ENCODE measurements at regions not wholly inside any gene's neighbourhood (a gene's known extent, or its start where the extent isn't known, plus 50 kb on each side); places are given as distances from the start of the nearest gene placed in this dataset.

DNA sequence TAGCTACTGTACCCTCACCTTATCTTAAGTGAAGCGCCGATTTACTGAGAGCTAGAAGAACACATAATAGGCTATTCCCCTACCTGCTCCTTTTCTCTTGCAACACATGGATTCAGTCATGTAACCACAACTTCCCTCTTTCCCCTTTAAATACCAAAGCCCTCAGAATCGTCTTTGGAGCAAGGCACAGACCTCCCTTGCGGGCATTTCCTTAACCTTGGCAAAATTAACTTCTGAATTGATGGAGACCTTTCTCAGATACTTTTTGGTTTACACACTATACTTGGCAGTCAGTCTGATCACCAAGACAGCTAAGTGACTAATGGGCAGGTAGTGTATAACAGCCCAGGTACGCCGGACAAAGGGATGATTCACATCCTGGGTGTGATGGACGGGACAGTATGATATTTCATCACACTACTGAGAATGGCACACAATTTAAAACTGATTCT lies 72.7 kb upstream of the SEC61G start:
- TF ChIP-seq, protein P1, sequence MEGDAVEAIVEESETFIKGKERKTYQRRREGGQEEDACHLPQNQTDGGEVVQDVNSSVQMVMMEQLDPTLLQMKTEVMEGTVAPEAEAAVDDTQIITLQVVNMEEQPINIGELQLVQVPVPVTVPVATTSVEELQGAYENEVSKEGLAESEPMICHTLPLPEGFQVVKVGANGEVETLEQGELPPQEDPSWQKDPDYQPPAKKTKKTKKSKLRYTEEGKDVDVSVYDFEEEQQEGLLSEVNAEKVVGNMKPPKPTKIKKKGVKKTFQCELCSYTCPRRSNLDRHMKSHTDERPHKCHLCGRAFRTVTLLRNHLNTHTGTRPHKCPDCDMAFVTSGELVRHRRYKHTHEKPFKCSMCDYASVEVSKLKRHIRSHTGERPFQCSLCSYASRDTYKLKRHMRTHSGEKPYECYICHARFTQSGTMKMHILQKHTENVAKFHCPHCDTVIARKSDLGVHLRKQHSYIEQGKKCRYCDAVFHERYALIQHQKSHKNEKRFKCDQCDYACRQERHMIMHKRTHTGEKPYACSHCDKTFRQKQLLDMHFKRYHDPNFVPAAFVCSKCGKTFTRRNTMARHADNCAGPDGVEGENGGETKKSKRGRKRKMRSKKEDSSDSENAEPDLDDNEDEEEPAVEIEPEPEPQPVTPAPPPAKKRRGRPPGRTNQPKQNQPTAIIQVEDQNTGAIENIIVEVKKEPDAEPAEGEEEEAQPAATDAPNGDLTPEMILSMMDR (IDR thresholded peaks at IDR 0.05; ENCODE audit: extremely low read depth, insufficient read depth, missing control alignments) = no peak
- in situ Hi-C loops (cut with MboI; ENCODE audit: low pct_unique_long_range_greater_than_20kb, low sequenced_read_pairs, unreplicated experiment) = no loop called here
- DNase-seq (ENCODE audit: low spot score) = no peak

DNA sequence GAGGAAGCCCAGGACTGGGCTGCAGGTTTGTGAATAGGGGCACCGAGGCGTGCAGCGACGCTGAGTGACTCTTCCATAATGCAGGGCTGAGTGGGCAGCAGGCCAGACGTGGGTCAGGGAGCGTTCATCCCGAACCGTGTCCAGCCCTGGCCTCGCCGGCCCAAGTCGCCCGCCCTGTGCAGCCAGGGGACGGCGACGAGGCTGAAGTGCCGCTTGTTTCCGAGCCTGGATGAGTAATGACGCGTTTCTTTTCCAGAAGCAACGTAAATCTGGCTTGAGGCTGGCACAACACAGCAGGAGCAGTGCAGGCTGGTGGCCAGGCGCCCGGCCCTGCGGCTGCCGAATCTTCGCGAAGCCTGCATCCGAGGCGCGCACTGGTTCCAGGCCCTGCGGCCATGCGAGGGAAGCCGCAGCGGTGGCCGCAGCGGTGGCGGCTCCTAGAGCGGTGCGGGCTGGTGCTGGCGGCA lies 74.0 kb upstream of the SEC61G start:
- in situ Hi-C loops (cut with MboI; ENCODE audit: low pct_unique_long_range_greater_than_20kb, low sequenced_read_pairs, unreplicated experiment) = no loop called here
- DNase-seq (ENCODE audit: low spot score) = no peak
- TF ChIP-seq, protein P1 (IDR thresholded peaks at IDR 0.05; ENCODE audit: extremely low read depth, insufficient read depth, missing control alignments) = no peak

DNA sequence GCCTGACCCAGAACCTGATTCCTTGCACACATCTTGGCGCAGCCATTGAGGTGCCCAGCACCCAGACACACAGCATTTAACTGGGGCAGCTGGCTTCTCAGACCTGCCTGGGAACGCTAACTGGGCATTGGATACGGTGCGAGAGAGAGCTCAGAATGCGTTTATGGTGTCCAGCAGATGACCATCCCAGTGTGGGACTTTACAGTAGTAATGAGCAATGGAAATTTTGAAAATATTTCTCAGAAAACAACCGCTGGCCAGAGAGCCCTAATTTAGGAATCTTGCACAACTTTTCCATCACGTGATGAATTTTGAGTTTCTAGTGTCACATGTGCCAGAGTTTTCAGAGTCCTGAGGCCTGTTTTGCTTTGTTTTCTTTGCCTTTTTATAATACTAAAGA lies 78.2 kb upstream of the SEC61G start:
- in situ Hi-C loops (cut with MboI; ENCODE audit: low pct_unique_long_range_greater_than_20kb, low sequenced_read_pairs, unreplicated experiment) = no loop called here
- DNase-seq (ENCODE audit: low spot score) = no peak
- TF ChIP-seq, protein P1 (IDR thresholded peaks at IDR 0.05; ENCODE audit: extremely low read depth, insufficient read depth, missing control alignments) = no peak

DNA sequence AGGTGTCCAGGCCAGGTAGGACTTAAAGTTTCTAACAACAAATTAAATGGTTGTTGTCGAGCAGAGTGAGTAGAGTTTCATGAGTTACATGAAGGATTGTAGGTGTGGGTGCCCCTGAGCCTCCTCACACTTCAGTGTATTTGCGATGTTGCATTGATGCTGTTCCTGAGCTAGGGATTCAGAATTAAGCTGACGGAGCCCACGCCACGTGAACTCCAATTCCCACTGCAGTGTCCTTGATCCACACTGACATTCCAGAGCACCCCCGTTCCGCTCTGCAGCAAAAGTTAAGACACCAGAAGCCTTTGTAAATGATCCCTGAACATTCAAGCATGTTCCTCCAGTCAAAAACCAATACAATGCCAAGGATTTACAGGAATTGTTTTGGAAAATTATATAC lies 78.8 kb upstream of the SEC61G start:
- in situ Hi-C loops (cut with MboI; ENCODE audit: low pct_unique_long_range_greater_than_20kb, low sequenced_read_pairs, unreplicated experiment) = no loop called here
- no peak for DNase-seq (ENCODE audit: low spot score)
- TF ChIP-seq, protein P1 (IDR thresholded peaks at IDR 0.05; ENCODE audit: extremely low read depth, insufficient read depth, missing control alignments) = no peak

DNA sequence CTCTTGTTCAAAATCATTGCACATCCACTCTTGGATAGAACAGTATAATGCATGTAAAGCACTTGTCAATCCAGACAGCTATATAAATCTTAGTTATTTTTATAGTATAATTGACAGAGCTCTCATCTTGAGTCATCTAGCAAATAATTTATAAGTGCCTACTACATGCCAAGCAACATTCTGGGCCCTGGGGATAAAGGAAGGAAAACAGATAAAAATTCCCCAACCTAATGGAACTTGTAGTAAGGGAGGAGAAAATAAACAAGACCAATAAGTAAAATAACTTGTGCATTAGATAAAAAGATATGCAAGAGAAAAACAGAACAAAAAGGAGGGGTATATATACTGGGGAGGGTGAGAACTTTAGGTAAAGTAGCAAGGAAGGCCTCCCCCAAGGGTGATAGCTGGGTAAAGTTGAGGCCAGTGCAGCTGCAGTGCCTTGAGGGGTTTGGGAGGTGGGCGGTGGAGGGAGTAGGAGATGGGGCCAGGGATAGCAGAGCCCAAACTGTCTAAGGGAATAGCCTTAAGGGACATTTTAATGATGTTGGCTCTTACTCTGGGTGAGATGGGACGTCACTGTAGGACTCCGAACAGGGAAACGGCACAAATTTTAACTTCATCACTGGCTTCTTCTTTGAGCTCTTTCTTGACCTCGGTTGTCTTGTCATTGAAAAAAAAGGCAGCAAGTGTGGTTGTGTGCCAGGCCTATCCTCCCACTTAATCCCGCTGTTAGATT lies 79.3 kb upstream of the SEC61G start:
- no peak for DNase-seq (ENCODE audit: low spot score)
- TF ChIP-seq, protein P1 (IDR thresholded peaks at IDR 0.05; ENCODE audit: extremely low read depth, insufficient read depth, missing control alignments) = no peak
- in situ Hi-C loops (cut with MboI; ENCODE audit: low pct_unique_long_range_greater_than_20kb, low sequenced_read_pairs, unreplicated experiment) = no loop called here

DNA sequence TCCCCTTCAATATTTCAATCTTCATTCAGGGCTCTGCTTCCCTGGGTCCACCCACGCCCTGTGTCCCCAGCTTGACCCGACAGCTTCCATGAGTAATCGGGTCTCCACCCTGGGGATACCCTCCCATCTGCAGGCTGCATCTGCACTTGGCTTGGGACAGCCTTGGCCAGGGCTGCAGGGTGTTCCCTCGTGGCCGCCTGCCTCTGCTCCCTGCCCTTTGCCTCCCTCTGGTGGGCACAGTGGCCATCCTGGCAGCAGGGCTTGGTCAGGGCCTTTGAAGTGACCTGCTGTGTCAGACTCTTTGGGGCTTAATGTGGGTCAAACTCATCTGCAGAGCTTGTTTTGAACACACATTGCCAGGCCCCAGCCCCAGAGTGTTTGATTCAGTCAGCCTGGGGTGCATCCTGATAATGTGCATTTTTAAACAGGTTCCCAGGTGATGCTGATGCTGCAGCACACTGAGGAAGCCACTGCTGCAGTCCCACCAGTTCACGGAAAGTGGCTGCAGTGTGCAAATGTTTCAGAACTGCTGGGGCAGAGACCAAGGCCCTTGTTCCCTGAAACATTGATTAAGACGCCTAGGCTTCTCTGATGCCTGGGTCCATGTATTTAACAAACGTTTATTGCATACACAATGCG lies 80.7 kb upstream of the SEC61G start:
- no peak for DNase-seq (ENCODE audit: low spot score)
- in situ Hi-C loops (cut with MboI; ENCODE audit: low pct_unique_long_range_greater_than_20kb, low sequenced_read_pairs, unreplicated experiment) = no loop called here
- TF ChIP-seq, protein P1 (IDR thresholded peaks at IDR 0.05; ENCODE audit: extremely low read depth, insufficient read depth, missing control alignments) = peak; percentile 34

All from GM13977 (cell line).